ENCODE measurements at regions not wholly inside any gene's neighbourhood (a gene's known extent, or its start where the extent isn't known, plus 50 kb on each side); places are given as distances from the start of the nearest gene placed in this dataset.
"Not testable (repeated sequence)": the region's sequence is repeated elsewhere in the genome, so short reads cannot be mapped to it uniquely, and the experiment has no call there.

- no peak for DNase-seq
Observed at GRCh38 chr2:104904889-104905288, 51.0 kb downstream of the POU3F3 start.

GRCh38 chr2:104909317-104909716 lies 55.4 kb downstream of the POU3F3 start:
- DNase-seq = no peak

GRCh38 chr2:104914509-104914908 lies 60.6 kb downstream of the POU3F3 start:
- DNase-seq = no peak

- no peak for DNase-seq
Observed at GRCh38 chr2:104915107-104915793, 61.3 kb downstream of the POU3F3 start.

GRCh38 chr2:104919127-104919526 lies 65.2 kb downstream of the POU3F3 start:
- no peak for DNase-seq

- DNase-seq = no peak
Observed at GRCh38 chr2:104923665-104924064, 69.8 kb downstream of the POU3F3 start.

GRCh38 chr2:104929663-104930062 lies 75.7 kb downstream of the POU3F3 start:
- peak in 11 of 14 donors; percentile 13 to 69 (median 44) for DNase-seq

- DNase-seq = no peak
Observed at GRCh38 chr2:104930732-104931131, 76.8 kb downstream of the POU3F3 start.

GRCh38 chr2:104932243-104932642 lies 78.3 kb downstream of the POU3F3 start:
- DNase-seq = no peak

- DNase-seq = no peak
Observed at GRCh38 chr2:104933151-104933917, 79.4 kb downstream of the POU3F3 start.

GRCh38 chr2:104936527-104936926 lies 82.6 kb downstream of the POU3F3 start:
- DNase-seq = no peak

GRCh38 chr2:104938231-104938941 lies 84.5 kb downstream of the POU3F3 start:
- DNase-seq = no peak

GRCh38 chr2:104939570-104940217 lies 85.8 kb downstream of the POU3F3 start:
- DNase-seq = no peak

GRCh38 chr2:104944495-104944894 lies 90.6 kb downstream of the POU3F3 start:
- peak in 3 of 14 donors; percentile 7 to 25 (median 10) for DNase-seq

- DNase-seq = peak in 1 of 14 donors; percentile 13
Observed at GRCh38 chr2:104945121-104945520, 91.2 kb downstream of the POU3F3 start.

GRCh38 chr2:104945866-104946265 lies 92.0 kb downstream of the POU3F3 start:
- DNase-seq = peak in 9 of 14 donors; percentile 16 to 51 (median 33)

- not testable (repeated sequence) for DNase-seq
Observed at GRCh38 chr2:104947456-104947855, 90.4 kb upstream of the MRPS9 start.

- DNase-seq = no peak
Observed at GRCh38 chr2:104952976-104953375, 84.9 kb upstream of the MRPS9 start.

- no peak for DNase-seq
Observed at GRCh38 chr2:104965900-104966299, 72.0 kb upstream of the MRPS9 start.

- no peak for DNase-seq
Observed at GRCh38 chr2:104969564-104969963, 68.3 kb upstream of the MRPS9 start.

GRCh38 chr2:104975371-104975770 lies 62.5 kb upstream of the MRPS9 start:
- DNase-seq = no peak

- no peak for DNase-seq
Observed at GRCh38 chr2:104975851-104976250, 62.0 kb upstream of the MRPS9 start.

Measured in C1 segment of cervical spinal cord (tissue), 14 donors.